B cell (primary cell): ENCODE measurements at regions not wholly inside any gene's neighbourhood (a gene's known extent, or its start where the extent isn't known, plus 50 kb on each side); places are given as distances from the start of the nearest gene placed in this dataset.

Source experiments
- EZH2 ChIP-seq: IDR thresholded peaks from 2 replicates; pipeline ENCODE4 v1.6.1; 2012; ENCODE audit warnings: borderline replicate concordance, low read depth, mild to moderate bottlenecking, moderate library complexity, low read length; ENCODE audit not compliant: insufficient read depth, poor library complexity, severe bottlenecking
- TF ChIP-seq, protein P1 (sequence below): fragments of 200-600 bp; IDR thresholded peaks from one replicate; pipeline ENCODE4 v1.8.0; 2022; ENCODE audit warnings: antibody characterized with exemption, mild to moderate bottlenecking

DNA sequence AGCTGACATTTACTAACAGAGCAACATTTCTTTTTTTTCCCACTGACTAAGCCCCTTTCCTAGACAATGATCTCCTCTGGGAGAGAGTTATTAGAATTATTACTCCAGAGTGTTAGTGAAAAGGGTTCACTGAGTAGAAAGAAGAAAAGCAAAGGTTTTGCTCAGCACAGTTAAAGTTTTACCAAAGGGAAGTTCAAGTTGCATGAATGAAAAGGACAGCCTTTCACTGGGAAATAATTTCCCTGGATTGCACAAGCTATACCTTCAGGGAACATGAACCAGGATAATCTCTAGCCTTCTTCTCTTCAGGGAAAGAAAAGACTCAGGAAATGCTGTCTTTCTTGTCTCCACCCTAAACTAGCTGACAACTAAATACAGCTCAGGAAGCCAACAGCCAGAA lies 71.4 kb upstream of the ESRRG start:
- TF ChIP-seq, protein P1, sequence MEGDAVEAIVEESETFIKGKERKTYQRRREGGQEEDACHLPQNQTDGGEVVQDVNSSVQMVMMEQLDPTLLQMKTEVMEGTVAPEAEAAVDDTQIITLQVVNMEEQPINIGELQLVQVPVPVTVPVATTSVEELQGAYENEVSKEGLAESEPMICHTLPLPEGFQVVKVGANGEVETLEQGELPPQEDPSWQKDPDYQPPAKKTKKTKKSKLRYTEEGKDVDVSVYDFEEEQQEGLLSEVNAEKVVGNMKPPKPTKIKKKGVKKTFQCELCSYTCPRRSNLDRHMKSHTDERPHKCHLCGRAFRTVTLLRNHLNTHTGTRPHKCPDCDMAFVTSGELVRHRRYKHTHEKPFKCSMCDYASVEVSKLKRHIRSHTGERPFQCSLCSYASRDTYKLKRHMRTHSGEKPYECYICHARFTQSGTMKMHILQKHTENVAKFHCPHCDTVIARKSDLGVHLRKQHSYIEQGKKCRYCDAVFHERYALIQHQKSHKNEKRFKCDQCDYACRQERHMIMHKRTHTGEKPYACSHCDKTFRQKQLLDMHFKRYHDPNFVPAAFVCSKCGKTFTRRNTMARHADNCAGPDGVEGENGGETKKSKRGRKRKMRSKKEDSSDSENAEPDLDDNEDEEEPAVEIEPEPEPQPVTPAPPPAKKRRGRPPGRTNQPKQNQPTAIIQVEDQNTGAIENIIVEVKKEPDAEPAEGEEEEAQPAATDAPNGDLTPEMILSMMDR: no peak
- no peak for TF ChIP-seq EZH2
